GM12878 (cell line): ENCODE measurements at regions not wholly inside any gene's neighbourhood (a gene's known extent, or its start where the extent isn't known, plus 50 kb on each side); places are given as distances from the start of the nearest gene placed in this dataset.

Experiments
- ATAC-seq: fragments of 200-7000 bp; cut with Tn5 transposase; 3 replicates; pipeline ENCODE4 v1.9.1; 2020; ENCODE audit warnings: mild to moderate bottlenecking, moderate library complexity
- BruUV-seq: library from RNA; stranded (reverse); fragments of 400-500 nt; replicated peaks from 2 replicates; lab custom pipeline; 2021; lab: Mats Ljungman, UMichigan
- CTCF ChIA-PET: fragments of 300-600 bp; sonication (Branson Sonifier 250); formaldehyde crosslinking; extraction: SDS; loops from one replicate; lab custom pipeline; 2021; ENCODE audit warnings: inconsistent platforms; lab: Yijun Ruan, JAX
- POLR2A ChIA-PET: fragments of 350-600 bp; formaldehyde crosslinking; extraction: SDS; loops from one replicate; lab custom pipeline; 2021; ENCODE audit warnings: inconsistent platforms; lab: Charles Lee
- RAD21 ChIA-PET: fragments of 300-600 bp; sonication (Branson Sonifier 250); formaldehyde crosslinking; loops from one replicate; lab custom pipeline; 2023; ENCODE audit warnings: antibody characterized with exemption; ENCODE audit not compliant: unreplicated experiment; lab: Charles Lee
- SMC1A ChIA-PET: fragments of 300-600 bp; sonication (Branson Sonifier 250); formaldehyde crosslinking; loops from one replicate; lab custom pipeline; 2023; ENCODE audit not compliant: unreplicated experiment, uncharacterized antibody; lab: Charles Lee
- DNase-seq: peaks from one replicate; pipeline ENCODE4 v3.0.0-alpha.2; 2011; ENCODE audit warnings: low read depth, low spot score
- FAIRE-seq: peaks from 3 replicates; lab custom pipeline; 2011; peaks lifted over from hg19 to GRCh38; lab: Jason Lieb, UNC
- H2AFZ ChIP-seq: 2 replicates; pipeline ENCODE4 v1.6.0; 2011; ENCODE audit warnings: low read depth, low read length, control low read depth; ENCODE audit not compliant: control insufficient read depth
- H3K27ac ChIP-seq: 2 replicates; pipeline ENCODE4 v1.5.1; 2011; ENCODE audit warnings: control low read depth; ENCODE audit not compliant: control insufficient read depth, insufficient read depth
- H3K27me3 ChIP-seq, 2 experiments: replicated peaks in 1 of 2; 2 replicates each; pipeline versions ENCODE4 v1.6.0 to v1.6.1; 2011; ENCODE audit warnings: low read length in 1 of 2; ENCODE audit not compliant: control insufficient read depth in 2 of 2, insufficient read depth in 2 of 2
- H3K36me3 ChIP-seq, 2 experiments: 2 replicates each; pipeline ENCODE4 v1.5.1; 2011; ENCODE audit warnings: low read length in 1 of 2; ENCODE audit not compliant: control insufficient read depth in 2 of 2, insufficient read depth in 2 of 2
- H3K4me1 ChIP-seq: 2 replicates; pipeline ENCODE4 v1.6.1; 2011; ENCODE audit warnings: mild to moderate bottlenecking, low read length, moderate library complexity, mixed read lengths; ENCODE audit not compliant: control insufficient read depth, insufficient read depth
- H3K4me2 ChIP-seq: 2 replicates; pipeline ENCODE4 v1.6.0; 2011; ENCODE audit warnings: control low read depth; ENCODE audit not compliant: control insufficient read depth, insufficient read depth
- H3K4me3 ChIP-seq: fragments of 200-600 bp; sonication (generic); 2 replicates; pipeline ENCODE4 v1.5.1; 2016
- H3K79me2 ChIP-seq: 2 replicates; pipeline ENCODE4 v1.6.0; 2011; ENCODE audit warnings: low read length; ENCODE audit not compliant: control insufficient read depth, insufficient read depth
- H3K9ac ChIP-seq: 2 replicates; pipeline ENCODE4 v1.8.0; 2011; ENCODE audit warnings: low read length, control low read depth, mixed read lengths; ENCODE audit not compliant: control insufficient read depth, insufficient read depth
- H3K9me3 ChIP-seq: replicated peaks from 3 replicates; pipeline ENCODE4 v1.5.1; 2011; ENCODE audit warnings: mild to moderate bottlenecking, low read length; ENCODE audit not compliant: control insufficient read depth, insufficient read depth
- H4K20me1 ChIP-seq: 2 replicates; pipeline ENCODE4 v1.6.0; 2011; ENCODE audit not compliant: control insufficient read depth, insufficient read depth
- ATF2 ChIP-seq: IDR thresholded peaks from 2 replicates; pipeline ENCODE4 v1.6.1; 2012; ENCODE audit warnings: low read length, inconsistent platforms
- CBX5 ChIP-seq: sonication (generic); IDR thresholded peaks from 2 replicates; pipeline ENCODE4 v1.6.1; 2016; ENCODE audit warnings: low read depth, moderate library complexity, mild to moderate bottlenecking, inconsistent platforms
- CHD1 ChIP-seq: IDR thresholded peaks from 2 replicates; pipeline ENCODE4 v1.6.1; 2012; ENCODE audit warnings: low read depth, low read length, improper control_type of control experiment
- KDM1A ChIP-seq: fragments of 200-600 bp; sonication (generic); IDR thresholded peaks from 2 replicates; pipeline ENCODE4 v1.6.1; 2016; ENCODE audit warnings: borderline replicate concordance
- MXI1 ChIP-seq: fragments of 150-350 bp; IDR thresholded peaks from 2 replicates; pipeline ENCODE4 v1.6.1; 2011; ENCODE audit warnings: low read depth, mild to moderate bottlenecking, inconsistent platforms, low read length, improper control_type of control experiment
- MYB ChIP-seq: fragments of 150-350 bp; IDR thresholded peaks from 2 replicates; pipeline ENCODE4 v1.6.1; 2014; ENCODE audit warnings: mild to moderate bottlenecking, low read depth, low read length, borderline replicate concordance
- NKRF ChIP-seq: fragments of 450-650 bp; conservative IDR thresholded peaks from 2 replicates; pipeline ENCODE4 v1.6.1; 2017; ENCODE audit warnings: mild to moderate bottlenecking, moderate library complexity
- NRF1 ChIP-seq: conservative IDR thresholded peaks from 2 replicates; pipeline ENCODE4 v1.6.1; 2011; ENCODE audit warnings: mild to moderate bottlenecking, low read depth, low read length, improper control_type of control experiment
- PAX5 ChIP-seq: IDR thresholded peaks from 2 replicates; pipeline ENCODE4 v1.6.1; 2011; ENCODE audit warnings: low read depth, low read length, borderline replicate concordance
- POLR2A ChIP-seq: IDR thresholded peaks from 2 replicates; pipeline ENCODE4 v1.6.1; 2011; ENCODE audit warnings: low read depth, mild to moderate bottlenecking, low read length
- POU2F2 ChIP-seq: IDR thresholded peaks from 3 replicates; pipeline ENCODE4 v1.6.1; 2011; ENCODE audit warnings: low read depth, mild to moderate bottlenecking, low read length, borderline replicate concordance
- RCOR1 ChIP-seq: conservative IDR thresholded peaks from 2 replicates; pipeline ENCODE4 v1.6.1; 2012; ENCODE audit warnings: low read depth, low read length, improper control_type of control experiment
- RELB ChIP-seq: fragments of 450-650 bp; IDR thresholded peaks from 2 replicates; pipeline ENCODE4 v1.6.1; 2017; ENCODE audit warnings: low read depth, mild to moderate bottlenecking, moderate library complexity
- RFX5 ChIP-seq: IDR thresholded peaks from 2 replicates; pipeline ENCODE4 v1.6.1; 2011; ENCODE audit warnings: low read depth, low read length, improper control_type of control experiment
- SMAD1 ChIP-seq: fragments of 450-650 bp; IDR thresholded peaks from 2 replicates; pipeline ENCODE4 v1.6.1; 2018; ENCODE audit warnings: mild to moderate bottlenecking, low read depth; ENCODE audit not compliant: partially characterized antibody
- STAT1 ChIP-seq: fragments of 450-650 bp; conservative IDR thresholded peaks from 2 replicates; pipeline ENCODE4 v1.6.1; 2014; ENCODE audit warnings: antibody characterized with exemption, mild to moderate bottlenecking
- TBL1XR1 ChIP-seq: IDR thresholded peaks from 2 replicates; pipeline ENCODE4 v1.6.1; 2012; ENCODE audit warnings: low read depth, low read length, improper control_type of control experiment
- ZBTB33 ChIP-seq: fragments of 450-650 bp; IDR thresholded peaks from 2 replicates; pipeline ENCODE4 v1.6.1; 2017; ENCODE audit warnings: mild to moderate bottlenecking
- ZSCAN29 ChIP-seq: fragments of 450-650 bp; IDR thresholded peaks from 2 replicates; pipeline ENCODE4 v1.6.1; 2017; ENCODE audit warnings: mild to moderate bottlenecking, moderate library complexity
- WGBS: methylation state at CpG from one replicate; pipeline ENCODE4 v1.1.6; 2016; ENCODE audit warnings: low lambda C conversion rate; ENCODE audit not compliant: insufficient replicate concordance, insufficient coverage; ENCODE audit errors: missing lambda C conversion rate; 5-methylcytosine and 5-hydroxymethylcytosine counted together
- in situ Hi-C: fragments of 300-500 bp; cut with MboI; formaldehyde crosslinking; loops from 9 replicates; pipeline ENCODE4 v1.14.3; 2018; ENCODE audit warnings: mixed read lengths
- intact Hi-C: fragments of 100-400 bp; cut with micrococcal nuclease; formaldehyde crosslinking; loops from one replicate; pipeline ENCODE4 v1.14.2; 2022; ENCODE audit not compliant: unreplicated experiment

- TF ChIP-seq TBL1XR1 (no peak), KDM1A (no peak), POU2F2 (no peak), ZSCAN29 (no peak), PAX5 (no peak), MYB (no peak), MXI1 (no peak), NKRF (no peak), CHD1 (no peak)
These were observed 1071.9 kb upstream of the TMPRSS15 start (continued) for GRCh38 chr21:19475525-19475924.

- Histone ChIP-seq H3K4me1 (no peaks in the 10 kb centered on the region), H3K4me2 (no peak overlapping the region), H3K36me3 (no peaks in the 10 kb centered on the region), H3K9me3 (no peaks in the 10 kb centered on the region), H3K9ac (no peak overlapping the region), H4K20me1 (no peaks in the 10 kb centered on the region), H3K27me3 (no peaks in the 10 kb centered on the region), H3K27ac (no peak overlapping the region), H3K4me3 (no peak overlapping the region), H2AFZ (no peak overlapping the region), H3K79me2 (no peaks in the 10 kb centered on the region)
- BruUV-seq, result no TSS peak
- intact Hi-C loops (no loop called here), in situ Hi-C loops (no loop called here)
- ChIA-PET RAD21 (interaction anchor here (0.6 kb wide), 1 partner anchor 124 kb away, joined by 3 read pairs; no protein-coding TSS in a partner anchor), SMC1A (interaction anchor here (0.7 to 1.9 kb wide), 3 partner anchors 9 to 154 kb away, joined by 3 to 8 read pairs (median 3); no protein-coding TSS in a partner anchor), CTCF (no interaction called here), POLR2A (no interaction called here)
- FAIRE-seq, result no peak
- DNase-seq, result no peak
- 31% methylated on average over 3 of the region's 3 CpGs for WGBS
- no peak; the same call in 2 of the 3 replicates for ATAC-seq
- TF ChIP-seq RELB (no peak), CBX5 (no peak), RCOR1 (no peak), POLR2A (no peak), SMAD1 (no peak), RFX5 (no peak), ZSCAN29 (no peak), ATF2 (no peak), STAT1 (no peak), NRF1 (no peak), ZBTB33 (no peak)
These were observed 1086.3 kb upstream of the TMPRSS15 start for GRCh38 chr21:19489930-19490329.
